G401 (cell line): ENCODE measurements at regions not wholly inside any gene's neighbourhood (a gene's known extent, or its start where the extent isn't known, plus 50 kb on each side); places are given as distances from the start of the nearest gene placed in this dataset.

Source experiments
- DNase-seq: peaks from one replicate; pipeline ENCODE4 v3.0.0-alpha.2; 2015; ENCODE audit warnings: low spot score
- in situ Hi-C: cut with HindIII; loops from 2 replicates; pipeline ENCODE4 v1.10.0; 2016; ENCODE audit warnings: low sequenced_read_pairs, mixed read lengths

DNA sequence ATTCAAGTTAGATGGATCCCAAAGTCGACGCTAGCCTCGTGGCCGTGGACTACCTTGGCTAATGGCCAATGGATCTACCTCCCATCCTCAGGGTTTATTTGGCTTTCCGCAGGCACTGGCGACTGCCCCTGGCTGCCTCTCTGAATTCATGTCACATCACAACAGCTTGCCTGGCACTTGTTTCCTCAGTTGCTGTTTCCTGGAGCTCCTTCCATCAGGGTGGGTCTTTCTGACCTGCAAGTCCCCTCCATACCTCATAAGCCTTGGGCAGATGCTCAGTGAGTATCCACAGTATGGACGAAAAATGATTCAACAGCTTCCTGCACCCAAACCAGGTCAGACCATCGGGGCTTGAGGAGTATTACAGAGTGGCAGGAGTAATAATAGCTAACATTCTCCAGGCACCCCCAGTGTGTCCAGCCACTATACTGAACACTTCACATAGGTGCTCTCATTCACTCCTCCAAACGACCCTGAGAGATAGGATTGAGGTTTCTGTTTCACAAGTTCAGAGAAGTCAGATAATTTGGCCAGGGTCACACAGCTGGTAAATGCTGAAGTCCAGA lies 311.5 kb downstream of the TLE3 start:
- no peak for DNase-seq
- in situ Hi-C loops: no loop called here

DNA sequence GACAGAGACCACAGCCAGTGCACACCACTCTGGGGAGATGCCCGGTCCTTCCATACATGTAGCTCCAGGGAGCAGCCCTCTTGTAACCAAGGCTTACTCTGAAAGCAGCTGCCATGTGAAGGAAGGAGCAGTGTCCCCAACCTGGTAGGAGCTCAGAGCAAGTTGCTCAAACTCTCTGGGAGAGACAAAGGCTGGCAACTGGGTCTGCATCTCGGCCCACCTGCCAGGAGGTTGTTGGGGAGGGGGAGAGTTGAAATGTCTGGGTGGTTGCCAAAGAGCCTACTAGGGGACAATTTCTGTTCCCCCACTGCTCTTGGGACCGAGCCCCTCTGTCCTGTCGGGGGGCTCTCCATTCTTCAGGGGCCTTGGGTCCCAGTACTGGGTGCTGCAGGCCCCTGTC lies 309.9 kb downstream of the TLE3 start:
- in situ Hi-C loops: no loop called here
- DNase-seq: no peak

DNA sequence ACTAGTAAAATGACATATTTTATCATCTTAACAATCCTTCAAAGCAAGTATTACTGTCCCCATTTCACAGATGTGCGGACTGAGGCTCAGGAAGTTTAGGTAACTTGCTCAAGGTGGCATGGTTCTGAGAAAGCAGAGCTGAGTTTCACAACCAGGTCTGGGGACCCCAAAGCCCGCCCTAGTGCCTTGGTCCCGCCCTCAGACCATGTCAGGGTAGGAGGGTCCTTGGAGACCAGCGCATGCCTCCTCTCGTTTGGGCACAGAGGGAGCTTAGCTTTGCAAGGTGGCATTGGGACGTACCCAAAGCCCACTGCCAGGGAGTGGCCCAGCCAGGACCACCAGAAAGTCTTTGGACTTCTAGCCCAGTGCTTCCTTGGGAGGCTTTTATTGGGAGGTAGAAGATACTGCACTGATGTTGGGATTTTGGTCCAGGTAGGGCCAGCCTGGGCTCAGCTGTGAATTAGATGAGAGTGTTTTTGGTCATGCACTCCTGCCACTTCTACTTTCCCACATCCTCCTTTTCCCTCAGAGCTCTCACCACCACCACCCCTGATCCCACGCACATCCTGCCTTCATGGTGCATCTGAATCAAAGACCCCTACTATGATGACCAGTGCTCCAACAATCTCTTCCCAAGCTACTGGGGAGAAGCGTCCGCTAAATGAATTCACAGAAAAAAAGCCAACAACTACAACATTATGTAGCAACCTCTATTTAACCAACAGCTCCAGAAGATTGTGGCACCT lies 307.9 kb downstream of the TLE3 start:
- in situ Hi-C loops: no loop called here
- no peak for DNase-seq

DNA sequence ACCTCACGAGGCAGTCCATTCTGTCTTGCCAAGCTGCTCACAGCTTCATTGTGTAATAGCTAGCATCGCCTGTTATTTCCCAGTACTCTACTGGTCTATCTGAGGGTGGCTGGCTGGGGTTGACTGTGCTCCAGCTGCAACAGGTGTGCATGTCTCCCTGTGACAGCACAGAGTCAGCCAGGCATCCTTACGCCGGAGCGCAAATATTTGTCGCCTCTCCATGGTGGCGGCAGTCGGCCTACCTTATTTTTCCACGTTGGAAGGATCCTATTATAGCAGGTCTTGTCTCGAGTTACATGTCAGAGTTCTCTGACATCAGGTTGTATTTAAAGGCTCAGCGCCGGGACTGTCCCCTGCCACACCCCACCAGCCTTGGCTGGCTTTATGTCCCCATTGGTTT lies 307.1 kb downstream of the TLE3 start:
- DNase-seq: no peak
- in situ Hi-C loops: no loop called here

DNA sequence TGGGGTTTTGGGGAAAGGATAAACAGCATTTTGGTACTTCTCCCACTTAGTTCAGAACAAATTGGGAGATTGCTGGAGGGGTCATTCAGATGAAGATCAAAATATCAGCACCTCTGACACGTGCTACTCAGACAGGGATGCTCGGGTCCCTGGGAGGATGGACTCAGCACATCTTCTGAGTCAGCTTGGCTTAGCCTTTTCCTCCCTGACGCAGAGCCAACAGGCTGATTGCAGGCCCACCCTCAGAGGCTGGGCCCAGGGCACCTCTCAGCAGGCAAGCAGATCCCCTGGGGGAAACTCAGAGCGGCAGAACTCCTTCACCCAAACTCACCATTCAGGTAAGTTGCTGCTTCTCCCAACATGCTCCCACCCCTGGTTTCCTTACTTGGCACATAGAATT lies 304.9 kb downstream of the TLE3 start:
- DNase-seq: no peak
- in situ Hi-C loops: no loop called here

DNA sequence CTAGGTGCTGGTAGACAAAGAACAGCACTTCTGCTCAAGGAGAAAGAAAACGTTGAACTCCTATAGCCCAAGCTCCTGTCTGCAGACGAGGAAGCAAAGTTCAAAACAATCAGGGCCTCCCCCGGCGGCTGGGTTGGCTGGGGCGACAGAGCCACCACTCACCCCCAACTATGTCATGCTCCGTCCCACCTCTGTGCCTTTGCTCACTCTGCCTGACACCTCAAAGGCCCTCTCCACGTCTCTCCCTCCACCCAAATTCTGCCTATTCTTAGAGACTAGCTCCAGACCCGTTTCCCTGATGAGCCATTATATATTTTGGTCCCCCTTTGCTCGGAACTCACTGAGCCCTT lies 304.3 kb downstream of the TLE3 start:
- no peak for DNase-seq
- in situ Hi-C loops: no loop called here

DNA sequence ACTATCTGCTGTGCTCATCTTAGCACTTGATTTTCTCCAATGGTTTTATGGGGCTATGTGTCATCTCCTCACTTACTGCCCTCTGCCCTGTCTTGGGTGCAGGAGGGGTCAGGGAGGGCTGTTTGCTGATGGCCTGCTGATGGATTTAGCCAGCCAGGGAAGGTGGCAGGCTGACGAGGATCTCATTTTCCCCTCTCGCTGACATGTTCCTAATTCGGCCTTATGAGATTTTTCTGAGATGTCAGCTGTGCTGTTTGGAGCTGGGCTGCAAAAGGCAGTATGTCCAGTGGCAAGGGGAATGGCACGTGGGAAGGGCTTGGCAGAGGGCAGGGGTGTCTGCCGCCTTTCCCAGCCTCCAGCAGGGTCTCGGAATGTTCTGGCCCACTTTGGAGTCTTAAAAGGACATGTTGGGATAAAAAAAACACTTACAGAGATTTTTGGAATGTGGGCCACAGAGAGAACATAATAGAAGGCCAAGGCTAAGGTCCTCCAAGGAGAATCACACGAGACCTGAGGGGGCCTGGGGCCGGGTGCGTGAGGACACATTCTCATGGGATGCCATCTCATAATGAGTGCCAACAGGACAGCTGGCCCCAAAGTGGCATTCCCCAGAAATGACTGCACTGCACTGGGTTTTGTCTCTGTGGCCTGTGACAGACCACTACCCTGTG lies 303.8 kb downstream of the TLE3 start:
- DNase-seq: no peak
- in situ Hi-C loops: no loop called here

DNA sequence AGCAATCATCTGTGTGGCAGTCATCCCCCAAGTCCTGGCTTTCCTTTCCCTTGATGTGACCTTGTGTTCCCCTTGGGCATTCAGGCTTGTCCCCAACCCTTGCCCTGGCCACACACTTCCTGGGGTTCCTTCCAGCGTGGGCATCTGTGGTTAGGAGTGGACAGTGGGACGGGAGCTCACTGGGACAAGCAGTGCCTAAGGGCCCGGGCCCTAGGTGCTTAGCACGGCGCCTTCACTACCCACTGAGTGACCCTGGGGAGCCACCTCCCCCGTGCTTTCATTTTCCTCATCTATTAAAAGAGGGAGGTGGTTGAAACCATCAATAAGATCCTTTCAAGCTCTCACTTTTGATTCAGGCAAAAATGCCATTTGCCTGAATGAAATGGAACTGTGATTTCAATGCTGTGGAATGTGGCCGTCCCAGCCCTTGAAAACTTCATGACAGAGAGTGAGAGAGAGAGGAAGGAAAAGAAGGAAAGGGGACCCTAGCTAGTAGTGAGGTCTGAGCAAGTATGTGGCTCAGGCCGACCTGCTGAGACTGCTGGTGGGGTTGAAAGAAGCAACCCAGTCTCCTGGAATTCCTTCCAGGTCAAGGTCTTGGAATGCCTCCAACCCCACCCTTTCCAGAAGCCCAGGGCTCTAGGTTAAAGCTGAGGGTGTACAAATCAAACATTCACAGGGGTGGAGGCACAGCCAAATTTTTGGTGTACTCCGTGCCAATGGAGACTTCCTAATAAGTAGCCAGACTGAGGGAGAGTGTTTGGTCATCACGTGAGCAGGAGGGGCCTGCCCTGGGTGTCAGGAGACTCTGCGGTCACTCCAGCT lies 302.9 kb downstream of the TLE3 start:
- in situ Hi-C loops: no loop called here
- no peak for DNase-seq

DNA sequence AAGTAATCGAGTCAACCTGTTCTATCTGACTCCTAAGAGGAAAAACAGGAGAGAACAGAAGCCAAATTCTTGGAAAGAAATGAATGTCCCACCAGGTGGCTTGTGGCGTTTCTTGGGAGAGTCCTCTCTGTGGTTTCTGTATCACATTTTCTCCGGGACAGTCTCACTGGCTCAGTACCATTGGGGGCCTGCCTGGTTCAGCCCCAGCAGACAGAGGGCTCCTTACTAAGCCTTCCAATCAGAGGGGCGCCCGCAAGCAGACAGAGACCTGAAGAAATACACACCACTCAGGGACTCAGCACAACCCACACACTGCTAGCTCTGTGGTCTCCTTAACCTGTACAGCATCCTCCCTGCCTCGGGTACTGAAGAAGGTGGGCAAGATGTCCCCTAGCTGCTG lies 302.1 kb downstream of the TLE3 start:
- DNase-seq: no peak
- in situ Hi-C loops: no loop called here

DNA sequence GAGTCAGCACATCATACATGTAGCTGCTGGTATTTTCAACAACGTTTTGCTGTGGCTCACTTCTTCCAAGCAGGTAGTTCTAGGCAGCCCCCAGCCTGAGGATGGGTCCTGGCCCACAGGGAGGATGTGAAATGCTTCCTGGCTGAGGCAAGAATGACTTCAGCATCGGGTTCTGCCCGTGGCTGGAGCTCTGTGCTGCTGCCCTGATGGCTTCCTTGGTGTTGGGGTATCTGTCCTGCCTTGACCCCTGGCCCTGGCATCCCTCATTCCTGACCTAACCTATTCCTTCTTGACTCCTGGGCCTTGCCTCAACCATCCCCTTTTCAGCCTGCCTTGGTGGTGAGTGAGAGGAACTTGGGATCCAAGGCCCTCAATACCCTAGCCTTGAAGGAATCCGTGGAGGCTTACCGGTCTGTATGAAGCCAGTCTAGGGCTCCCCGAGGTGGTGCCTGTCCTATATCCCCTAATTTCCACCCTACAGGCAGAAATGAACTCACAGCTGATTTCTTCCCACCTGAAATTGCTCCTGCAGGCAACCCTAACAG lies 300.6 kb downstream of the TLE3 start:
- DNase-seq: no peak
- in situ Hi-C loops: no loop called here

DNA sequence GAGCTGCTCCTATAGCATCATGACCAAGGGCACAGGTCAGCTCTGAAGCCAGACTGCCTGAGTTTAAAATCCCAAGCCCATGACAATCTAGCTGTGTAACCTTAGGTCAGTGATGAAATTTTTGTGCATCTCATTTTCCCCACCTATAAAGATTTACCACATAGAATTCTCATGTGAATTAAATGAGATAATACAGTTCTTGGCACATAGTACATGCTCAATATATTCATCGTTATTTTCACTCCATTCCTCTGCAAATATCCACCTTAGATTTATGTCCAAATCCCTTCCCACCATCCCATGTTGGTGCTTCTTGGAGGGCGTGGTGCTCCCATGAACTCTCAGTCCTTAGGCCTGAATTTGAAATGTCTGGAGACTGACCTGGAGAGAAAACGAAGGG lies 300.1 kb downstream of the TLE3 start:
- no peak for DNase-seq
- in situ Hi-C loops: no loop called here

DNA sequence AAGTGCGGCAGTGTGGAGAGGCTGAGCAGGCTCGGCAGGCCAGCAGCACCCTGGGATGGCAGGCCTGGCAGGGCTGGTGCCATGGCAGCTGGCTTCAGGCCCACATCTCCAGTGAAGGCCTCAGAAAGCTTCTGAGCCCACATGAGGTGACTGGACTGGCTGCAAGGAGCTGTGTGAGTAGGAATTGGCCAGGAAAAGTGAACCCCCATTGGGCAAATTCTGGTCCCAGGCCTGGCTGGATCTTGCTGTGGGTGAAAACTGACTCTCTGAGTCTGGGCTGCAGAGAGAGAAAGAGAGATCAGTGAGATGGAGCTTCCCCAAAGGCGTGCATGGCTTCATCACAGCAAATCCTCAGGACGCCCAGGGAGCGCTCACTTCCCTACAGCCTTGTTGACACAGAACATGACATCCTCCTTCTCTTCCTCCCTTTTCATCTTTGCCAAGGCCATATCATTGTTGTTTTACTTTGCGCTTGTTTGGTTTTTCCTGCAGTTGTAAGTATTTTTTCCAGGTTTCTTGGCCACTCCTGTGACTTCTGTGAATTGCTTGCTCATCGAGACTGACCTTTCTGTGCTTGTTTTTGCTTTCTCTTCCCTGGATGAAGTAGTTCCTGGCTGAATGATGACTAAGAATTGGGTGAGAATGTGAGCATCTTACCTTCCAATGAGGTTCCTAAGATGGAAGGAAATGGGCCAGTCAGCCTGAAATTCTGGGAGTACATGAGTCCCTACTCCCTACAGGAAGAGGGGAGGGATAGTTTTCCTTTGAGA lies 299.1 kb downstream of the TLE3 start:
- DNase-seq: peak; percentile 38
- in situ Hi-C loops: no loop called here

DNA sequence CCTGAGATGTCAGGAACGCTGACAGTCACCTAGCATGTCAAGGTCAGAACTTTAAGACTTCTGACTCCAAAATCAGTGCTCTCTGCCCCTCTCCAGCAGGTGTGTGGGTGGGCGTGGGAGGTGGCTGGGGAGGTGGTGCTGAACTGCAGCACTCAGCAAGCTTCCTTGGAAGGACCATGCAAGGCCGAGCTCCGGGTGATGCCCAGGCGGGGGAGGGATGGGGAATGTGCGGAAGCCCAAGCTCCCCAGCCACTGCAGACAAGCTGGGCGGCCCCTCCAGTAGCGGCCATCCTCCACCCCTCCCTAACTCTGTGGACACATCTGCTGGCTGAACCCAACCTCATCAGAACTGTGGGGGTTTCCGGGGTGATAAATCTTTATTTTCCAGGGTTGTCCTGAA lies 296.6 kb downstream of the TLE3 start:
- in situ Hi-C loops: no loop called here
- DNase-seq: no peak

DNA sequence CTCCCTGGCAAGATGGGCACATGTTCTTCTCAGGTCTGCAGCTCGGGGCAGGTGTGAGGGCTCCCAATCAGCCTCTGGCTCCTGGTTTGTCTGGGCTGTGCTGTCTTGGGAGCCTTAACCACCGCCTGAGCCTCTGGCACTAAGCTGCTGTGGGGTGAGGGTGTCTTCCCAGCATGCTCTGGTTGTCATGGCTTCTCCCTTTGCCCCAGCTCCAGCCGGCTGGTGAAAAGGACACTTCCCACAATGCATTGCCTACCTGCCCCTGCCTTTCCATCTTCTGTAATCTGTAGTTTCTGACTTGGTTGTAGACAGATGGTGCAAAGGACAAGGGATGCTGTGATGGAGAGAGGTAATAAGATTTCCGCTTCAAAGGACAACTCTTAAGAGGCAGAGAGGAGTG lies 295.3 kb downstream of the TLE3 start:
- in situ Hi-C loops: no loop called here
- no peak for DNase-seq

DNA sequence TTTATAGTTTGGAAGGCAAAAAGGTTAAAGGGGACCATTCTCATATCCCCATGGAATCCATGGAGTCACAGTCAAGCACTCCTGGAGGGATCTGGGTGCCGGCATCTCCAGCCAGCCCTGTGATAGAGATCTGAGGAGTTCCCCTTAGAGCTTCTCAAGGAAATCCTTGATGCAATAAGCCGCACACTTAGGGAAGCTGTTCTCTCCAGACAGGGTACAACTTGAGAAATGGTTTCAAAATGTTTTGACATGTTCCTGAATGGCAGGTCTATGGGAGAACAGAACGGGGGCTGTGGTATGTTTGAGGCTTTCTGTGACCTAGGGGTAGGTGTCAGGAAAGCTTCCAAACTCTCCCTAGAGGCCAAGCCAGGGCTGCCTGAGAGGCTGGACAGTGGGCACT lies 292.9 kb downstream of the TLE3 start:
- no peak for DNase-seq
- in situ Hi-C loops: no loop called here

DNA sequence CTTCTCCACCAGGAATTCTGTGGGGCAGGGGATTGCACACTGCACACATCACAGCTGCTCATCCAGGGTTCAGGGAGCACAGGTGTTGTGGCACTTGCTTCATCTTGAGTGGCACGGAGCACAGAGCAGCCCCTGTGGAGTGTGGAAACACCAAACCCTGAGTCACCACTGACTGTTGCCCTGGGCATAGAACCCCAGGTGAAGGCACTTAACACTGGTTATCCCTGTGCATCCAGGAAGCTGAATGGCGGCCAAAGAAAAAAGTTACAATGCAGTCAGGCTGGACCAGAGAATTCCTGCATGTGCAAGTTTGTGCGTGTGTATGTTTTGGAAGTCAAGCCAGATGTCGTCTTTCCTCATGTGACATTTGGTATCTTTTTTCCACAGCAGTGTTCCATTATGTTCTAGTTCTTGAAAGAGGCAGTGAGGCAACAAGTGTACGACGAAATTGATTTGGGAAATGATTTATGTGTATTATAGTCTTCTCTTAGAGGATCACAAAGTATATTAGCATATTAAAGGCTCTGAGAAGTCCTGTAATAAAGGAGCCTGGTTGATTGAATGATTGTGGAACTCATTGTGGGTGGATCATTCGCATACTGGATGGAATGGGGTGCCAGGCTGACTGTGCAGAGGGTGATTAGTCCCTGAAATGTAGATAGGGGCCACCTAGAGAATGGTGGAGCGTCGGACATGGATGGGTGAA lies 292.3 kb downstream of the TLE3 start:
- in situ Hi-C loops: no loop called here
- DNase-seq: no peak

DNA sequence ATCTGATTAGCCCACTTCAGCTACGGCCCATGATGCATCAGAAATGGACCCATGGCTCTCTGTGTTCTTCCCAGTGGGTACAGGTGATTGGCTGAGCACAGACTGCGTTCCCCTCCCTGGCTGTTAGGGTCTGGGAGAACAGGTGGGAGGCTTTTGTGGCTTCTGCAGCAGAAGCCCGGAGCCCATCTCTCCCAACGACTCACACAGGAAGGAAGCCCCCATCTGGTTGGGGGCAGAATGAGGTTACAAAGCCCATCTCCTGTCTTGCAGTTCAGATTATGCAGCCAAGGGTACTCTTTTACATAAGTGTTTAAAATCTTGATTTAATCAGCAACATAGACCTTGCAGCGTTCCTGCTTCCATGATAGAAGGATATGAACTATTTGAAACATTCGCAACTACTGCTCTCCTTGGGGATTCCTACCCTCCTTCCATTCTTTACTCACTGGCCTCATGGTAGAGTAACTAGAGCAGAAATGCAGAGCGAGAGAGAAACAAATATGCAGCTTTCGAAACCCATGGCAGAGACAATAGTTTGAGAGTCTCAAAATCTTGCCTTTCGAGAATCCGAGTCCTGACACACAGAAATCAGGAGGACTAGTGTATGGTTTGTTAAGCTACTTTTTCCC lies 291.3 kb downstream of the TLE3 start:
- no peak for DNase-seq

DNA sequence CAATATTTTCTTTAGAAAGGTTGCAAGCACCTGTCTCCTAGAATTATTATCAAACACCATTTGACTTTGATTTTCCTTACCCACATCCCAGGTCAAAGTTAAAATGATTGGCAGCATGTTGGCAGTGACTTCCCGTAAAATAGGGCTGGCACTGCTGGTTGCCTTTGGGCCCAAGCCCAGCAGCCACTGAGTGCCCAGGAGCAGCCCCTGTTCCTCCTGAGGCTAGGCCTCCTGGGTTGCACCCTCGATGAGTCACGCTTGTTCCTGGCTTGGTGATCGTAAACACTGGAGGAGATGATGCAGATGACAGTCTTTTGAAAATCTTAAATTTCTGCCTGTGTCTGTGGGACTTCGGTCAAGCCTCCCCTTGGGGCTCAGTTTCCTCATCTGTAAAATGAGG lies 290.0 kb downstream of the TLE3 start:
- DNase-seq: no peak
- in situ Hi-C loops: no loop called here

More for the DNA sequence above, 291.3 kb downstream of the TLE3 start:
- in situ Hi-C loops: no loop called here
